Stomach (tissue), 4 donors: ENCODE measurements at regions not wholly inside any gene's neighbourhood (a gene's known extent, or its start where the extent isn't known, plus 50 kb on each side); places are given as distances from the start of the nearest gene placed in this dataset.

Source experiments
- CTCF ChIP-seq, 7 experiments: fragments of 450-650 bp in 4 of 7; fragments of 200-600 bp in 3 of 7; sonication (generic) in 3 of 7; IDR thresholded peaks; one replicate each; pipeline ENCODE4 v1.5.1; 2016 to 2019; ENCODE audit warnings: antibody characterized with exemption in 7 of 7, control low read depth in 2 of 7, mild to moderate bottlenecking in 1 of 7
- POLR2A ChIP-seq, 4 donors: fragments of 450-650 bp; IDR thresholded peaks; one replicate each; pipeline ENCODE4 v1.6.1; 2016; ENCODE audit warnings: antibody characterized with exemption in 4 of 4, control low read depth in 2 of 4, mild to moderate bottlenecking in 1 of 4, moderate library complexity in 1 of 4

GRCh38 chr12:116458492-116458891 lies 100.7 kb upstream of the MAP1LC3B2 start:
- TF ChIP-seq CTCF (IDR thresholded peaks at IDR 0.05) (no peak), POLR2A (IDR thresholded peaks at IDR 0.05) (no peak)
